AG09319 (cell line): ENCODE measurements at regions not wholly inside any gene's neighbourhood (a gene's known extent, or its start where the extent isn't known, plus 50 kb on each side); places are given as distances from the start of the nearest gene placed in this dataset.

ENCODE experiments used
- DNase-seq: peaks from one replicate; pipeline ENCODE4 v3.0.0-alpha.2; 2010; ENCODE audit warnings: low read depth; ENCODE audit errors: extremely low read depth
- CTCF ChIP-seq: IDR thresholded peaks from 2 replicates; pipeline ENCODE4 v1.5.1; 2011; ENCODE audit warnings: low read depth, mild to moderate bottlenecking, inconsistent platforms, low read length, moderate library complexity

- no peak for TF ChIP-seq CTCF
- no peak for DNase-seq
These were observed 167.6 kb downstream of the TLE3 start for GRCh38 chr15:69929905-69930630.

GRCh38 chr15:69930754-69931153, 167.0 kb downstream of the TLE3 start:
- no peak for TF ChIP-seq CTCF
- no peak for DNase-seq

- no peak for DNase-seq
- TF ChIP-seq CTCF = no peak
These were observed 166.6 kb downstream of the TLE3 start for GRCh38 chr15:69931156-69931555.

GRCh38 chr15:69934607-69935006, 163.1 kb downstream of the TLE3 start:
- no peak for DNase-seq
- TF ChIP-seq CTCF = no peak

- TF ChIP-seq CTCF = no peak
- no peak for DNase-seq
These were observed 157.9 kb downstream of the TLE3 start for GRCh38 chr15:69939513-69940440.

- TF ChIP-seq CTCF = no peak
- no peak for DNase-seq
These were observed 157.0 kb downstream of the TLE3 start for GRCh38 chr15:69940441-69941300.

GRCh38 chr15:69941301-69941605, 156.5 kb downstream of the TLE3 start:
- no peak for TF ChIP-seq CTCF
- no peak for DNase-seq
